NB4 (cell line): ENCODE measurements at regions not wholly inside any gene's neighbourhood (a gene's known extent, or its start where the extent isn't known, plus 50 kb on each side); places are given as distances from the start of the nearest gene placed in this dataset.

Source experiments
- DNase-seq: peaks from one replicate; pipeline ENCODE4 v3.0.0; 2010; ENCODE audit warnings: low read depth
- H3K4me3 ChIP-seq: one replicate; pipeline ENCODE4 v1.5.1; 2011; ENCODE audit warnings: mild to moderate bottlenecking, low read depth, low read length, moderate library complexity
- CTCF ChIP-seq: IDR thresholded peaks from one replicate; pipeline ENCODE4 v1.5.1; 2012; ENCODE audit warnings: low read depth, low read length
- MAX ChIP-seq: IDR thresholded peaks from 2 replicates; pipeline ENCODE4 v1.6.1; 2011; ENCODE audit warnings: low read depth, low read length
- MYC ChIP-seq: IDR thresholded peaks from 2 replicates; pipeline ENCODE4 v1.6.1; 2011; ENCODE audit warnings: low read depth, low read length
- POLR2A ChIP-seq: IDR thresholded peaks from 2 replicates; pipeline ENCODE4 v1.6.1; 2011; ENCODE audit warnings: mild to moderate bottlenecking; ENCODE audit not compliant: insufficient read length; ENCODE audit errors: extremely low read depth

- TF ChIP-seq MYC (no peak), MAX (no peak), CTCF (no peak), POLR2A (no peak)
- no peak overlapping the region for H3K4me3 ChIP-seq
- DNase-seq: no peak
Observed at GRCh38 chr11:119539583-119539982, 116.6 kb upstream of the THY1 start.

GRCh38 chr11:119538753-119539152 lies 115.8 kb upstream of the THY1 start:
- no peak overlapping the region for H3K4me3 ChIP-seq
- TF ChIP-seq MYC (no peak), MAX (no peak), CTCF (no peak), POLR2A (no peak)
- peak; percentile 96 for DNase-seq

GRCh38 chr11:119537306-119538253 lies 114.6 kb upstream of the THY1 start:
- TF ChIP-seq CTCF: no peak
- no peak for TF ChIP-seq MYC
- H3K4me3 ChIP-seq: no peak overlapping the region
- peak; percentile 48 for DNase-seq

GRCh38 chr11:119536801-119537200 lies 113.8 kb upstream of the THY1 start:
- TF ChIP-seq CTCF: no peak
- TF ChIP-seq POLR2A: no peak
- TF ChIP-seq MAX: no peak
- TF ChIP-seq MYC: no peak
- H3K4me3 ChIP-seq: no peak overlapping the region
- DNase-seq: no peak

- TF ChIP-seq MAX (peak; percentile 42), CTCF (peak; percentile 83), POLR2A (no peak), MYC (0 out of 2 replicates have a peak, but pooled peaks have one; percentile 55)
- H3K4me3 ChIP-seq: no peak overlapping the region
- peak; percentile 78 for DNase-seq
Observed at GRCh38 chr11:119533921-119534736, 111.2 kb upstream of the THY1 start.
